ENCODE measurements at regions not wholly inside any gene's neighbourhood (a gene's known extent, or its start where the extent isn't known, plus 50 kb on each side); places are given as distances from the start of the nearest gene placed in this dataset.

- no peaks in the 10 kb centered on the region for H3K36me3 Mint-ChIP-seq (ENCODE audit: low read depth)
- H3K27ac Mint-ChIP-seq, result no peak overlapping the region
- H3K27me3 Mint-ChIP-seq, result no peaks in the 10 kb centered on the region
- H3K4me3 Mint-ChIP-seq, result no peak overlapping the region
- H3K4me1 Mint-ChIP-seq, result peaks cover 4% of the 10 kb centered on the region
- no peak for DNase-seq
- H3K9me3 Mint-ChIP-seq, result peaks cover 3% of the 10 kb centered on the region
- no peak for ATAC-seq
Measured at GRCh38 chr5:158478139-158478538, 619.2 kb upstream of the CLINT1 start.

- DNase-seq (no peak), ATAC-seq (no peak)
- no peaks in the 10 kb centered on the region for H3K27me3 Mint-ChIP-seq
- H3K36me3 Mint-ChIP-seq (ENCODE audit: low read depth), result no peaks in the 10 kb centered on the region
- H3K4me1 Mint-ChIP-seq, result peaks cover 4% of the 10 kb centered on the region
- no peak overlapping the region for H3K4me3 Mint-ChIP-seq
- no peak overlapping the region for H3K27ac Mint-ChIP-seq
- peaks cover 3% of the 10 kb centered on the region for H3K9me3 Mint-ChIP-seq
Measured at GRCh38 chr5:158477214-158477613, 618.3 kb upstream of the CLINT1 start.

GRCh38 chr5:158473016-158473635 lies 614.2 kb upstream of the CLINT1 start:
- Mint-ChIP-seq H3K9me3 (peaks cover 3% of the 10 kb centered on the region), H3K4me1 (peaks cover 9% of the 10 kb centered on the region), H3K4me3 (no peak overlapping the region), H3K36me3 (ENCODE audit: low read depth) (no peaks in the 10 kb centered on the region), H3K27me3 (no peaks in the 10 kb centered on the region), H3K27ac (no peak overlapping the region)
- DNase-seq, result no peak
- no peak for ATAC-seq

GRCh38 chr5:158471535-158471924 lies 612.6 kb upstream of the CLINT1 start:
- DNase-seq (no peak), ATAC-seq (no peak)
- H3K9me3 Mint-ChIP-seq, result peaks cover 3% of the 10 kb centered on the region
- H3K36me3 Mint-ChIP-seq (ENCODE audit: low read depth), result no peaks in the 10 kb centered on the region
- H3K27ac Mint-ChIP-seq, result no peak overlapping the region
- peaks cover 6% of the 10 kb centered on the region for H3K4me1 Mint-ChIP-seq
- H3K27me3 Mint-ChIP-seq, result no peaks in the 10 kb centered on the region
- no peak overlapping the region for H3K4me3 Mint-ChIP-seq

- Mint-ChIP-seq H3K9me3 (peaks cover 5% of the 10 kb centered on the region), H3K4me3 (no peak overlapping the region), H3K27ac (no peak overlapping the region), H3K27me3 (no peaks in the 10 kb centered on the region), H3K36me3 (ENCODE audit: low read depth) (no peaks in the 10 kb centered on the region), H3K4me1 (peaks cover 6% of the 10 kb centered on the region)
- DNase-seq, result no peak
- no peak for ATAC-seq
Measured at GRCh38 chr5:158470764-158471534, 612.0 kb upstream of the CLINT1 start.

- no peaks in the 10 kb centered on the region for H3K27me3 Mint-ChIP-seq
- peaks cover 22% of the 10 kb centered on the region for H3K4me1 Mint-ChIP-seq
- H3K36me3 Mint-ChIP-seq (ENCODE audit: low read depth), result no peaks in the 10 kb centered on the region
- H3K9me3 Mint-ChIP-seq, result peaks cover 3% of the 10 kb centered on the region
- DNase-seq (no peak), ATAC-seq (no peak)
- no peak overlapping the region for H3K27ac Mint-ChIP-seq
- H3K4me3 Mint-ChIP-seq, result no peak overlapping the region
Measured at GRCh38 chr5:158468444-158468843, 609.5 kb upstream of the CLINT1 start.

- H3K27me3 Mint-ChIP-seq, result no peaks in the 10 kb centered on the region
- peaks cover 26% of the 10 kb centered on the region for H3K4me1 Mint-ChIP-seq
- no peak overlapping the region for H3K27ac Mint-ChIP-seq
- H3K4me3 Mint-ChIP-seq, result no peak overlapping the region
- H3K9me3 Mint-ChIP-seq, result peaks cover 3% of the 10 kb centered on the region
- H3K36me3 Mint-ChIP-seq (ENCODE audit: low read depth), result no peaks in the 10 kb centered on the region
- ATAC-seq (no peak), DNase-seq (no peak)
Measured at GRCh38 chr5:158466191-158466590, 607.2 kb upstream of the CLINT1 start.

- Mint-ChIP-seq H3K9me3 (peaks cover 3% of the 10 kb centered on the region), H3K36me3 (ENCODE audit: low read depth) (no peaks in the 10 kb centered on the region), H3K4me3 (no peak overlapping the region), H3K27ac (peak overlapping the region; percentile 63), H3K4me1 (peaks cover 20% of the 10 kb centered on the region), H3K27me3 (no peaks in the 10 kb centered on the region)
- no peak for ATAC-seq
- DNase-seq, result no peak
Measured at GRCh38 chr5:158465086-158465972, 606.4 kb upstream of the CLINT1 start.

- H3K27ac Mint-ChIP-seq, result peak overlapping the region; percentile 63
- no peak overlapping the region for H3K4me3 Mint-ChIP-seq
- H3K4me1 Mint-ChIP-seq, result peaks cover 21% of the 10 kb centered on the region
- peak; percentile 69 for ATAC-seq
- no peak for DNase-seq
- no peaks in the 10 kb centered on the region for H3K36me3 Mint-ChIP-seq (ENCODE audit: low read depth)
- no peaks in the 10 kb centered on the region for H3K27me3 Mint-ChIP-seq
- H3K9me3 Mint-ChIP-seq, result peaks cover 3% of the 10 kb centered on the region
Measured at GRCh38 chr5:158464383-158464782, 605.4 kb upstream of the CLINT1 start.

GRCh38 chr5:158463938-158464337 lies 605.0 kb upstream of the CLINT1 start:
- H3K27ac Mint-ChIP-seq, result peak overlapping the region; percentile 63
- peak; percentile 85 for ATAC-seq
- H3K9me3 Mint-ChIP-seq, result peaks cover 3% of the 10 kb centered on the region
- no peaks in the 10 kb centered on the region for H3K36me3 Mint-ChIP-seq (ENCODE audit: low read depth)
- H3K4me3 Mint-ChIP-seq, result no peak overlapping the region
- no peaks in the 10 kb centered on the region for H3K27me3 Mint-ChIP-seq
- H3K4me1 Mint-ChIP-seq, result peaks cover 23% of the 10 kb centered on the region
- DNase-seq, result peak; percentile 12

- Mint-ChIP-seq H3K27me3 (no peaks in the 10 kb centered on the region), H3K27ac (no peak overlapping the region), H3K36me3 (ENCODE audit: low read depth) (no peaks in the 10 kb centered on the region), H3K9me3 (peaks cover 3% of the 10 kb centered on the region), H3K4me3 (no peak overlapping the region), H3K4me1 (peaks cover 23% of the 10 kb centered on the region)
- ATAC-seq (no peak), DNase-seq (no peak)
Measured at GRCh38 chr5:158463188-158463587, 604.2 kb upstream of the CLINT1 start.

GRCh38 chr5:158462349-158463114 lies 603.6 kb upstream of the CLINT1 start:
- Mint-ChIP-seq H3K9me3 (peaks cover 3% of the 10 kb centered on the region), H3K36me3 (ENCODE audit: low read depth) (no peaks in the 10 kb centered on the region), H3K4me3 (no peak overlapping the region), H3K27ac (no peak overlapping the region), H3K27me3 (no peaks in the 10 kb centered on the region), H3K4me1 (peaks cover 23% of the 10 kb centered on the region)
- DNase-seq, result no peak
- ATAC-seq, result no peak

- Mint-ChIP-seq H3K27ac (no peak overlapping the region), H3K4me1 (peaks cover 24% of the 10 kb centered on the region), H3K9me3 (peaks cover 3% of the 10 kb centered on the region), H3K36me3 (ENCODE audit: low read depth) (no peaks in the 10 kb centered on the region), H3K27me3 (no peaks in the 10 kb centered on the region), H3K4me3 (no peak overlapping the region)
- DNase-seq, result no peak
- ATAC-seq, result no peak
Measured at GRCh38 chr5:158461240-158461854, 602.4 kb upstream of the CLINT1 start.

GRCh38 chr5:158458086-158458485 lies 599.1 kb upstream of the CLINT1 start:
- Mint-ChIP-seq H3K36me3 (ENCODE audit: low read depth) (no peaks in the 10 kb centered on the region), H3K4me1 (peaks cover 5% of the 10 kb centered on the region)
- no peak for ATAC-seq

More at GRCh38 chr5:158458086-158458485, 599.1 kb upstream of the CLINT1 start:
- no peak overlapping the region for H3K27ac Mint-ChIP-seq
- DNase-seq, result no peak
- H3K27me3 Mint-ChIP-seq, result no peaks in the 10 kb centered on the region
- H3K9me3 Mint-ChIP-seq, result no peaks in the 10 kb centered on the region
- H3K4me3 Mint-ChIP-seq, result no peak overlapping the region
